ENCODE measurements at regions not wholly inside any gene's neighbourhood (a gene's known extent, or its start where the extent isn't known, plus 50 kb on each side); places are given as distances from the start of the nearest gene placed in this dataset.

DNA sequence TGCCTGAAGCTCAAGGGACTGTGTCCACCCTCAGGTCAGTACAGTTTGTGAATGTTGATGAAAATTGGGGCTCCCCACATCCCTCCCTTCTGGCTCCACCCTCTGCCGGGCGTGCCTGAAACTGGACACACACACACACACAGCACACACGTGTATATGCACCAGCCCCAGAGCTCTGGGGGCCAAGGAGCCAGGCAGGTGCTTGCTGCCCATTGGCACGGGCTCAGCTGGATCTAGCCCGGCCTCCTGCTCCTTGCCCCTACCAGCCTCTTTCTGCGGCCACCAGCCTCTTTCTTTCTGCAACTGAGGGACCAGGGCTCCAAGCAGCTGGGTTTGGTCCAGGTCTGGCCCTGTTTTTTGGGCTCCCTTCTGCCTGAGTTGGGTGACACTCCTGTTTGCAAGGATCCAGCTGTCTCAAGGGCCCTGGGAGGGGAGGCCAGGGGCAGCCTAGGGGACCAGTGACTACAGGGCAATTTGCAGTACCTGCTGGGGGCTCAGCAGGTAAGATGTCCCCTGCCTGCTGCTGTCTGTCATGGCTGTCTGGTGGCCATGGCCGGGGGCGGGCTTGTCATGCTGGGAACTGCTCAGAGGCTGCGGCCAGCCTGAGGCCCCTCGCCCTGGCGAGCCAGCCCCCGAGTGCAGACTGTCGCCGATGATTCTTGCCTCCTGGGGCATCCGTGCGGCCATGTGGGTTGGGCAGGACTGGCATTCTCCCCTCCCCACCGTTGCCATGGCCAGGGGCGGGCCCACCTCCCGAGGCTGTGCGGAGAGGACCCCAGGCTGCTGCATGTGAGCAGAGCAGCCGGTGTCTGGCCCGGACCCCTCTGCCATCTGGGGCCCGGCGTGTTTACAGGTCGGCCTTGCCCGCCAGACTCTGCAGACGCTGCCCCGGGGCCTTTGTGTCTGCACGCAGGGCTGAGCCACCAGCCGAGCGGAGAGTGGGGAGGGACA is 51.5 kb upstream of the PPARA start:
- no peak overlapping the region for H3K4me3 ChIP-seq (ENCODE audit: low read length)
- no peak for TF ChIP-seq ZNF274 (IDR thresholded peaks at IDR 0.05; ENCODE audit: low read depth, low read length)

DNA sequence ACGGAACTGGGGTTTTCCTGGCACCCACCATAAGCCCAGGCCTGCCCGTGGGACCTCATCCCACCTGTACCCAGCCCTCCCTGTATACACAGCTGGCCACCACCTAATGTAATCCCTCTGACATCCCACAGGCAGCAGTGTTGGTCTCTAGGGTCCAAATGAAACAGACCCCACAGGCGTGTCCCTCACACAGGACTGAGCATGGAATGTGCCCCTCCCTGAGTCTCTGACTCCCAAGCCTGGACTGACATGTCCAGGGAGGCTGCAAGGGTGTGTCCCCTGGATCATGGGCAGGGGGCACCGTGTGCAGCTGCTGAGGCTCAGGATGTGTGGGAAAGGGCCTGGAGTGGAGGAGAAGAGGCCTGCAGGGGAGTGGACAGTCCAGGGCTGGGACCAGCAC is 50.6 kb upstream of the PPARA start:
- TF ChIP-seq ZNF274 (IDR thresholded peaks at IDR 0.05; ENCODE audit: low read depth, low read length), result no peak
- no peak overlapping the region for H3K4me3 ChIP-seq (ENCODE audit: low read length)

DNA sequence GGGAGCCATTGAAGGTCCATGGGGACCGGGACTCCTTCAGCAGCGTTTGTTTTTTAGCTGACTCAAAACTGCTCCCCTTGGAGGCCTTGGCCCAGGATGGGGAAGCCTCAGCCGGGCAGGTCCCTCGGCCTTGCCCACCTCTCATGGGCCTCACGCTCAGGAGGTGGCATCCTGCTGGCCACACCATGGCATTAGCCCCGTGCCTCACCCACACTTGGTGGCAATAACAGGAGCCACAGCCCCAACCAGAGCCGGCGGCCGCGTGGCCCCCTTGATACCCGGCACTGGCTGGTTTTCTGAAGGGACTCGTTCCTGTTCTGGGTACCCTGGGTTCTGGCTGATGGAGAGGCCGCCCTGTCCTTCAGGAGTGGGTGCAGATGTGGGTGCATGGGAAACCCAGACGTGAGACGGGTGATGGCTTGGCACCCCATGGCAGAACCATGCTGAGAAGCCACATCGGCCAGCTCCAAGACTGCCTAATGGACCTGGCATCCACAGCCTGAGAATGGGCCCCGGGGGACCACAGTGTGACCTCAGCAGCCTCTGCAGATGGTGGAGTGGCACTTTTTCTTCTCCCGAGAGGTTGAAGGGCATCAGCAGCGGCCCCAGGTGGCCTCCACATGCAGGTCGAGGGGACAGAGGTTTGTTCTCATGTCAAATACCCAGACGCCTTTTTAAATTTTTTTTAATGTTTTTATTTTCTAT is 49.8 kb upstream of the PPARA start:
- no peak overlapping the region for H3K4me3 ChIP-seq (ENCODE audit: low read length)
- no peak for TF ChIP-seq ZNF274 (IDR thresholded peaks at IDR 0.05; ENCODE audit: low read depth, low read length)

Measured in GM08714 (cell line).